Fibroblast of lung (primary cell): ENCODE measurements at regions not wholly inside any gene's neighbourhood (a gene's known extent, or its start where the extent isn't known, plus 50 kb on each side); places are given as distances from the start of the nearest gene placed in this dataset.

ENCODE experiments used
- EZH2 ChIP-seq: IDR thresholded peaks from 2 replicates; pipeline ENCODE4 v1.5.1; 2012; ENCODE audit warnings: low read length, control low read depth, mild to moderate bottlenecking; ENCODE audit errors: missing control alignments
- TF ChIP-seq, protein P1 (sequence below), 2 donors: IDR thresholded peaks in 1 of 2; conservative IDR thresholded peaks in 1 of 2; 1 replicate in 1 of 2; 2 replicates in 1 of 2; pipeline ENCODE4 v1.5.1; 2011 to 2012; ENCODE audit warnings: low read length in 2 of 2, control low read depth in 1 of 2, inconsistent platforms in 1 of 2, low read depth in 1 of 2, mild to moderate bottlenecking in 1 of 2

GRCh38 chr7:49638166-49638565 lies 135.3 kb upstream of the VWC2 start:
- no peak for TF ChIP-seq EZH2
- TF ChIP-seq, protein P1, sequence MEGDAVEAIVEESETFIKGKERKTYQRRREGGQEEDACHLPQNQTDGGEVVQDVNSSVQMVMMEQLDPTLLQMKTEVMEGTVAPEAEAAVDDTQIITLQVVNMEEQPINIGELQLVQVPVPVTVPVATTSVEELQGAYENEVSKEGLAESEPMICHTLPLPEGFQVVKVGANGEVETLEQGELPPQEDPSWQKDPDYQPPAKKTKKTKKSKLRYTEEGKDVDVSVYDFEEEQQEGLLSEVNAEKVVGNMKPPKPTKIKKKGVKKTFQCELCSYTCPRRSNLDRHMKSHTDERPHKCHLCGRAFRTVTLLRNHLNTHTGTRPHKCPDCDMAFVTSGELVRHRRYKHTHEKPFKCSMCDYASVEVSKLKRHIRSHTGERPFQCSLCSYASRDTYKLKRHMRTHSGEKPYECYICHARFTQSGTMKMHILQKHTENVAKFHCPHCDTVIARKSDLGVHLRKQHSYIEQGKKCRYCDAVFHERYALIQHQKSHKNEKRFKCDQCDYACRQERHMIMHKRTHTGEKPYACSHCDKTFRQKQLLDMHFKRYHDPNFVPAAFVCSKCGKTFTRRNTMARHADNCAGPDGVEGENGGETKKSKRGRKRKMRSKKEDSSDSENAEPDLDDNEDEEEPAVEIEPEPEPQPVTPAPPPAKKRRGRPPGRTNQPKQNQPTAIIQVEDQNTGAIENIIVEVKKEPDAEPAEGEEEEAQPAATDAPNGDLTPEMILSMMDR (conservative IDR thresholded peaks at IDR 0.05 in 1 of 2, IDR thresholded peaks at IDR 0.05 in 1 of 2; ENCODE audit: low read depth in 1 of 2, low read length in 2 of 2): no peak
